ENCODE measurements at regions not wholly inside any gene's neighbourhood (a gene's known extent, or its start where the extent isn't known, plus 50 kb on each side); places are given as distances from the start of the nearest gene placed in this dataset.

GRCh38 chr17:77753691-77754245 is 204.7 kb upstream of the TNRC6C start:
- POLR2A ChIA-PET (ENCODE audit: low non-redundant PET) = no interaction called here
- CTCF ChIA-PET = no interaction called here
- no peak overlapping the region for H3K27ac ChIP-seq
- TF ChIP-seq CTCF (conservative IDR thresholded peaks at IDR 0.05; ENCODE audit: low read depth) = no peak
- DNase-seq (ENCODE audit: low spot score) = no peak

- TF ChIP-seq CTCF (conservative IDR thresholded peaks at IDR 0.05; ENCODE audit: low read depth) = no peak
- ChIA-PET CTCF (no interaction called here), POLR2A (ENCODE audit: low non-redundant PET) (no interaction called here)
- H3K27ac ChIP-seq = no peak overlapping the region
- no peak for DNase-seq (ENCODE audit: low spot score)
Measured at GRCh38 chr17:77754956-77755355, 203.5 kb upstream of the TNRC6C start.

GRCh38 chr17:77755410-77755963 is 203.0 kb upstream of the TNRC6C start:
- ChIA-PET POLR2A (ENCODE audit: low non-redundant PET) (no interaction called here), CTCF (interaction anchor here (0.6 kb wide), 1 partner anchor 264 kb away, joined by 3 read pairs; no protein-coding TSS in a partner anchor)
- no peak for DNase-seq (ENCODE audit: low spot score)
- no peak for TF ChIP-seq CTCF (conservative IDR thresholded peaks at IDR 0.05; ENCODE audit: low read depth)
- no peak overlapping the region for H3K27ac ChIP-seq

- no peak overlapping the region for H3K27ac ChIP-seq
- ChIA-PET CTCF (no interaction called here), POLR2A (ENCODE audit: low non-redundant PET) (no interaction called here)
- no peak for TF ChIP-seq CTCF (conservative IDR thresholded peaks at IDR 0.05; ENCODE audit: low read depth)
- DNase-seq (ENCODE audit: low spot score) = no peak
Measured at GRCh38 chr17:77756028-77756427, 202.5 kb upstream of the TNRC6C start.

GRCh38 chr17:77756846-77757560 is 201.5 kb upstream of the TNRC6C start:
- ChIA-PET POLR2A (ENCODE audit: low non-redundant PET) (no interaction called here), CTCF (no interaction called here)
- DNase-seq (ENCODE audit: low spot score) = no peak
- H3K27ac ChIP-seq = no peak overlapping the region
- TF ChIP-seq CTCF (conservative IDR thresholded peaks at IDR 0.05; ENCODE audit: low read depth) = no peak

- no peak for TF ChIP-seq CTCF (conservative IDR thresholded peaks at IDR 0.05; ENCODE audit: low read depth)
- no peak for DNase-seq (ENCODE audit: low spot score)
- no peak overlapping the region for H3K27ac ChIP-seq
- ChIA-PET POLR2A (ENCODE audit: low non-redundant PET) (no interaction called here), CTCF (interaction anchor here (0.6 kb wide), 1 partner anchor 256 kb away, joined by 3 read pairs; no protein-coding TSS in a partner anchor)
Measured at GRCh38 chr17:77757561-77757898, 201.0 kb upstream of the TNRC6C start.
